Mesothelial cell of epicardium (in vitro differentiated cells): ENCODE measurements at regions not wholly inside any gene's neighbourhood (a gene's known extent, or its start where the extent isn't known, plus 50 kb on each side); places are given as distances from the start of the nearest gene placed in this dataset.

Source experiments
- DNase-seq, 2 experiments: peaks; one replicate each; pipeline ENCODE4 v3.0.0; 2021; ENCODE audit warnings: low spot score in 2 of 2; ENCODE audit not compliant: unreplicated experiment in 2 of 2
- H3K27ac Mint-ChIP-seq: 2 replicates; pipeline ENCODE4 v1.8.0; 2021; ENCODE audit warnings: mixed read lengths
- H3K27me3 Mint-ChIP-seq: 2 replicates; pipeline ENCODE4 v1.8.0; 2021; ENCODE audit warnings: low read depth, mixed read lengths
- H3K36me3 Mint-ChIP-seq: 2 replicates; pipeline ENCODE4 v1.8.0; 2021; ENCODE audit warnings: mixed read lengths
- H3K4me1 Mint-ChIP-seq: 2 replicates; pipeline ENCODE4 v1.8.0; 2021; ENCODE audit warnings: mixed read lengths
- H3K4me3 Mint-ChIP-seq: 2 replicates; pipeline ENCODE4 v1.8.0; 2021; ENCODE audit warnings: mild to moderate bottlenecking, moderate library complexity, mixed read lengths
- H3K9me3 Mint-ChIP-seq: 2 replicates; pipeline ENCODE4 v1.8.0; 2021; ENCODE audit warnings: mixed read lengths
- TF ChIP-seq, protein P1 (sequence below): fragments of 200-600 bp; sonication (generic); IDR thresholded peaks from one replicate; pipeline ENCODE4 v1.5.0; 2021; ENCODE audit warnings: antibody characterized with exemption; ENCODE audit not compliant: unreplicated experiment

- Mint-ChIP-seq H3K9me3 (peaks cover 21% of the 10 kb centered on the region), H3K27me3 (peaks cover 50% of the 10 kb centered on the region), H3K27ac (no peak overlapping the region), H3K36me3 (no peaks in the 10 kb centered on the region), H3K4me1 (no peaks in the 10 kb centered on the region), H3K4me3 (no peak overlapping the region)
- TF ChIP-seq, protein P1, sequence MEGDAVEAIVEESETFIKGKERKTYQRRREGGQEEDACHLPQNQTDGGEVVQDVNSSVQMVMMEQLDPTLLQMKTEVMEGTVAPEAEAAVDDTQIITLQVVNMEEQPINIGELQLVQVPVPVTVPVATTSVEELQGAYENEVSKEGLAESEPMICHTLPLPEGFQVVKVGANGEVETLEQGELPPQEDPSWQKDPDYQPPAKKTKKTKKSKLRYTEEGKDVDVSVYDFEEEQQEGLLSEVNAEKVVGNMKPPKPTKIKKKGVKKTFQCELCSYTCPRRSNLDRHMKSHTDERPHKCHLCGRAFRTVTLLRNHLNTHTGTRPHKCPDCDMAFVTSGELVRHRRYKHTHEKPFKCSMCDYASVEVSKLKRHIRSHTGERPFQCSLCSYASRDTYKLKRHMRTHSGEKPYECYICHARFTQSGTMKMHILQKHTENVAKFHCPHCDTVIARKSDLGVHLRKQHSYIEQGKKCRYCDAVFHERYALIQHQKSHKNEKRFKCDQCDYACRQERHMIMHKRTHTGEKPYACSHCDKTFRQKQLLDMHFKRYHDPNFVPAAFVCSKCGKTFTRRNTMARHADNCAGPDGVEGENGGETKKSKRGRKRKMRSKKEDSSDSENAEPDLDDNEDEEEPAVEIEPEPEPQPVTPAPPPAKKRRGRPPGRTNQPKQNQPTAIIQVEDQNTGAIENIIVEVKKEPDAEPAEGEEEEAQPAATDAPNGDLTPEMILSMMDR, result no peak
- DNase-seq, result no peak
These were observed 137.6 kb downstream of the TEX29 start for GRCh38 chr13:111458001-111458531.

DNA sequence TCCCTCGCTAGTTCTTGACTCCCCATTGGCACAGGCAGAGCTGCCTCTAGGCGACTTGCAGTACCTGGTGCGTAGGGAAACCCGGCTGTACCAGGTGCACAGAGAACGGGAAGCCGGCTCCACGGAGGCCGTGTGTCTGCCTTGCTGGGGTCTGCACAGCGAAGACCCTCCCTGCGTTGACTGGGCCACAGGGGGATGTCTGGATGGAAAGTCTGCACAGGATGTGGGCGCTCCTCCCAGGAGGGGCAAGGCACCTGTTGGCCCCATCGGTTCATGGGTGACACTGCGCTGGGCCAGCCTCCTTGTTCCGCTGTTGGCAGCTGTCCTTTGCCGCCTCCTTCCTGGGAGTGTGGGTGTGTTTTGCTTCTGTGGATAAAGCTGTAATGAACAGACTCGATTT lies 138.3 kb downstream of the TEX29 start:
- TF ChIP-seq, protein P1, result no peak
- Mint-ChIP-seq H3K27ac (no peak overlapping the region), H3K36me3 (no peaks in the 10 kb centered on the region), H3K27me3 (peaks cover 56% of the 10 kb centered on the region), H3K9me3 (peaks cover 21% of the 10 kb centered on the region), H3K4me3 (no peak overlapping the region), H3K4me1 (no peaks in the 10 kb centered on the region)
- DNase-seq, result no peak

GRCh38 chr13:111459803-111460547 lies 139.5 kb downstream of the TEX29 start:
- Mint-ChIP-seq H3K36me3 (no peaks in the 10 kb centered on the region), H3K9me3 (peaks cover 13% of the 10 kb centered on the region), H3K27me3 (peaks cover 67% of the 10 kb centered on the region), H3K4me1 (no peaks in the 10 kb centered on the region), H3K4me3 (no peak overlapping the region), H3K27ac (no peak overlapping the region)
- no peak for DNase-seq
- TF ChIP-seq, protein P1, result no peak

DNA sequence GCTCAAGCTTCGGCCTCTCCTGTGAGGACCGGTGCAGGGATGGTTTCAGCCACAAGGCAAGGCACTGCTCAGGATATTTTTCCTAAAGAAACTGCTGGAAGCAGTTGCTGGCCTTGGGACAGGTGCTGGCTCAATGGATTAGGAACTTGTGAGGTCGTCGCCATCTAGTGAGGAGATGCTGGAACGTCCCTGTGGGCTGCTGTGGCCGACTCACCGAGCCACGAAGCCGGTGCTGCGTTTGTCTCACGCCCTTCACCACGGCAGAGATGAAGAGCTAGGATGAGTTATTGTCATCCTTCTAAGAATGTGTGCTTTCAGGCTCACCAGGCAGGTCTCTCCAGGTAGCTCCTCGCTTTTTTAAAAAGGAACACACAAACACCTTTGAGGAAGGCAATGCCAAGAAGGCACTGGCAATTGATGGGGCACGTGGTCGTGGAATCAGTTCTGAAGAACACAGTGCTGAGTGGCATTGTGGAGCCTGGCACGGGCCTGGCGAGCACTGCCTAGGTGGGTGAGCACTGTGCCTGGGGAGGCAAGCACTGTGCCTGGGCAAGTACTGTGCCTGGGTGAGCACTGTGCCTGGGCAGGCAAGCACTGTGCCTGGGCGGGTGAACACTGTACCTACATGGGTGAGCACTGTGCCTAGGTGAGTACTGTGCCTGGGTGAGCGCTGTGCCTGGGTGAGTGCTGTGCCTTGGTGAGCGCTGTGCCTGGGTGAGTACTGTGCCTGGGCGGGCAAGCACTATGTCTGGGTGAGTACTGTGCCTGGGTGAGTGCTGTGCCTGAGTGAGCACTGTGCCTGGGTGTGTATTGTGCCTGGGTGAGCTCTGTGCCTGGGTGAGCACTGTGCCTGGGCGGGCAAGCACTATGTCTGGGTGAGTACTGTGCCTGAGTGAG lies 140.4 kb downstream of the TEX29 start:
- H3K4me3 Mint-ChIP-seq, result no peak overlapping the region
- no peaks in the 10 kb centered on the region for H3K36me3 Mint-ChIP-seq

DNA sequence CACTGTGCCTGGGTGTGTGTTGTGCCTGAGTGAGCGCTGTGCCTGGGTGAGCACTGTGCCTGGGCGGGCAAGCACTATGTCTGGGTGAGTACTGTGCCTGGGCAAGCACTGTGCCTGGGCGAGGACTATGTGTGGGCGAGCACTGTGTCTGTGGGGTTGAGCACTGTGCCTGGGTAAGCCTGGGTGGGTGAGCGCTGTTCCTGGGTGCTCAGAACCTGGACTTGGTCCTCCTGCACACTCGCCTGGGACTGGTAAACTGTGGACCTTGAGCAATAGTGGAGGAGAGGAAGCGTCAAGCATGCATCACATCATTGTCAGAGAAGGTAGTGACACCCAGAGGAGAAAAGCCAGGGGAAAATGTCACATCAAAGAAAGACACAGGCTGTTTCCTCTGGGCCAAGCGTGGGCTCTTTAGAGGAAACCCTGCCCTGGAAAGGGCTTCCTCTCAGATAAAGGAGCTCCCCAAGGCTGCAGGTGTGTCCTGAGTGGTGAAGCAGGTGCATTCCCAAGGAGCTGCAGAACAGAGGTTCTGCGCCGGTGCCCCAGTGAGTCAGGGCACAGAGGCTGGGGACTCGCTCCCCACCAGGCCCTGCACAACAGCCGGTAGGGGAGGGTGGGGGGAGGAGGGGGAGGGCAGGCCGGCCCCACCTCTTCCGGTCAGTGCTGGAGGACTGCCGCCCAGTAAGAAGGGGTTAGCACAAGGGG lies 141.2 kb downstream of the TEX29 start:
- no peaks in the 10 kb centered on the region for H3K4me1 Mint-ChIP-seq
- peaks cover 73% of the 10 kb centered on the region for H3K27me3 Mint-ChIP-seq
- no peak overlapping the region for H3K27ac Mint-ChIP-seq
- H3K9me3 Mint-ChIP-seq, result peaks cover under 1% of the 10 kb centered on the region
- no peak overlapping the region for H3K4me3 Mint-ChIP-seq
- no peak for DNase-seq
- TF ChIP-seq, protein P1, result no peak
- H3K36me3 Mint-ChIP-seq, result no peaks in the 10 kb centered on the region

More for the DNA sequence above, 140.4 kb downstream of the TEX29 start:
- DNase-seq, result no peak
- Mint-ChIP-seq H3K4me1 (no peaks in the 10 kb centered on the region), H3K27ac (no peak overlapping the region), H3K27me3 (peaks cover 71% of the 10 kb centered on the region), H3K9me3 (peaks cover 6% of the 10 kb centered on the region)
- TF ChIP-seq, protein P1, result no peak
